ENCODE measurements at regions not wholly inside any gene's neighbourhood (a gene's known extent, or its start where the extent isn't known, plus 50 kb on each side); places are given as distances from the start of the nearest gene placed in this dataset.
"Not testable (repeated sequence)": the region's sequence is repeated elsewhere in the genome, so short reads cannot be mapped to it uniquely, and the experiment has no call there.

DNA sequence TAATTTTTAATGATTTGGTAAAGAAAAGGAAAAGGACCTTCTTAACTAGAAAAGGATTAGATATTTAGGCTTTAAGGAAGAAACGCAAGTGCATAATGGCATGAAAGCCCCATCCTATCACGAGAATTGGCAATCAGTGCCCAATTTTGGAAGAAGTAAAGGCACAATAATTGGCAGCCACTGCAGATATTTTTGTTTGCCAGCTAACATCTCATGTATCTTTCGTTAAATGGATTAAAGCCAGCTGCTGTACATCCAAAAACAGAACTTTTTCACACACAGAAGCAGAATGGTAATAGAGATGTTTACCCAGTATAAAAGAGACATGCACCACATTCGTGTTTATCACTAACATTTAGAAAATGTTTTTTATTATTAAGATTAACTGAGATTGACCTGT lies 180.3 kb downstream of the C6orf118 start:
- Histone ChIP-seq H2AFZ (ENCODE audit: low read depth, low read length) (no peak overlapping the region), H4K20me1 (ENCODE audit: insufficient read depth, low read length) (no peaks in the 10 kb centered on the region), H3K4me2 (ENCODE audit: low read length) (no peak overlapping the region), H3K79me2 (ENCODE audit: insufficient read depth, low read length) (no peaks in the 10 kb centered on the region), H3K4me1 (ENCODE audit: insufficient read depth, low read length) (no peaks in the 10 kb centered on the region), H3K36me3 (ENCODE audit: insufficient read depth, low read length) (no peaks in the 10 kb centered on the region), H3K9me3 (ENCODE audit: insufficient read depth, low read depth, low read length) (no peaks in the 10 kb centered on the region), H3K27ac (ENCODE audit: low read depth, low read length) (no peak overlapping the region), H3K4me3 (ENCODE audit: insufficient read depth, low read depth, low read length) (no peak overlapping the region), H3K27me3 (ENCODE audit: insufficient read depth, low read length) (no peaks in the 10 kb centered on the region), H3K9ac (ENCODE audit: low read length) (no peak overlapping the region)
- Mint-ChIP-seq H3K27ac (ENCODE audit: unreplicated experiment) (no peak overlapping the region), H3K9me3 (ENCODE audit: unreplicated experiment) (no peaks in the 10 kb centered on the region), H3K4me3 (ENCODE audit: unreplicated experiment) (no peak overlapping the region), H3K27me3 (ENCODE audit: low read depth, unreplicated experiment) (no peaks in the 10 kb centered on the region), H3K4me1 (ENCODE audit: low read depth, unreplicated experiment) (no peaks in the 10 kb centered on the region), H3K36me3 (ENCODE audit: low read depth, unreplicated experiment) (no peaks in the 10 kb centered on the region)
- FAIRE-seq, result no peak
- TF ChIP-seq, protein P1, sequence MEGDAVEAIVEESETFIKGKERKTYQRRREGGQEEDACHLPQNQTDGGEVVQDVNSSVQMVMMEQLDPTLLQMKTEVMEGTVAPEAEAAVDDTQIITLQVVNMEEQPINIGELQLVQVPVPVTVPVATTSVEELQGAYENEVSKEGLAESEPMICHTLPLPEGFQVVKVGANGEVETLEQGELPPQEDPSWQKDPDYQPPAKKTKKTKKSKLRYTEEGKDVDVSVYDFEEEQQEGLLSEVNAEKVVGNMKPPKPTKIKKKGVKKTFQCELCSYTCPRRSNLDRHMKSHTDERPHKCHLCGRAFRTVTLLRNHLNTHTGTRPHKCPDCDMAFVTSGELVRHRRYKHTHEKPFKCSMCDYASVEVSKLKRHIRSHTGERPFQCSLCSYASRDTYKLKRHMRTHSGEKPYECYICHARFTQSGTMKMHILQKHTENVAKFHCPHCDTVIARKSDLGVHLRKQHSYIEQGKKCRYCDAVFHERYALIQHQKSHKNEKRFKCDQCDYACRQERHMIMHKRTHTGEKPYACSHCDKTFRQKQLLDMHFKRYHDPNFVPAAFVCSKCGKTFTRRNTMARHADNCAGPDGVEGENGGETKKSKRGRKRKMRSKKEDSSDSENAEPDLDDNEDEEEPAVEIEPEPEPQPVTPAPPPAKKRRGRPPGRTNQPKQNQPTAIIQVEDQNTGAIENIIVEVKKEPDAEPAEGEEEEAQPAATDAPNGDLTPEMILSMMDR (IDR thresholded peaks at IDR 0.05; ENCODE audit: insufficient read depth, low read depth, low read length), result no peak
- TF ChIP-seq EZH2 (IDR thresholded peaks at IDR 0.05; ENCODE audit: insufficient read depth, low read length), result no peak
- no peak for DNase-seq (ENCODE audit: low read depth)

DNA sequence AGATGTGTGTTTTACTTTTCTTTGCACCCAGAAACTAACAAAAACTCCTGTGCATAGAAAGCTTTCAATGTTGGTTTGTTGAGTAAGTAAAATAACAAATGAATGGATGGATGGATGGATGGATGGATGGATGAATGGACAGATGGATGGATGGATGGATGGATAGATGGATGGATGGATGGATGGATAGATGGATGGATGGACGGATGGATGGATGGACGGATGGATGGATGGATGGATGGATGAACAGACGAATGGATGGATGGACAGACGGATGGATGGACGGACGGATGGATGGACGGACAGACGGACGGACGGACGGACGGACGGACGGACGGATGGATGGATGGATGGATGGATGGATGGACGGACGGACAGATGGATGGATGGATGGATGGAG lies 181.7 kb downstream of the C6orf118 start:
- not testable (repeated sequence) for H3K9me3 ChIP-seq (ENCODE audit: insufficient read depth, low read depth, low read length); H3K27ac ChIP-seq (ENCODE audit: low read depth, low read length); H3K4me3 ChIP-seq (ENCODE audit: insufficient read depth, low read depth, low read length); H3K27me3 ChIP-seq (ENCODE audit: insufficient read depth, low read length); H4K20me1 ChIP-seq (ENCODE audit: insufficient read depth, low read length); H3K27me3 Mint-ChIP-seq (ENCODE audit: low read depth, unreplicated experiment); H3K36me3 ChIP-seq (ENCODE audit: insufficient read depth, low read length); H3K4me2 ChIP-seq (ENCODE audit: low read length); DNase-seq (ENCODE audit: low read depth); H3K36me3 Mint-ChIP-seq (ENCODE audit: low read depth, unreplicated experiment); H3K4me3 Mint-ChIP-seq (ENCODE audit: unreplicated experiment); H3K79me2 ChIP-seq (ENCODE audit: insufficient read depth, low read length); H3K4me1 Mint-ChIP-seq (ENCODE audit: low read depth, unreplicated experiment); FAIRE-seq; H3K4me1 ChIP-seq (ENCODE audit: insufficient read depth, low read length); H3K27ac Mint-ChIP-seq (ENCODE audit: unreplicated experiment); H2AFZ ChIP-seq (ENCODE audit: low read depth, low read length); H3K9me3 Mint-ChIP-seq (ENCODE audit: unreplicated experiment); H3K9ac ChIP-seq (ENCODE audit: low read length)

DNA sequence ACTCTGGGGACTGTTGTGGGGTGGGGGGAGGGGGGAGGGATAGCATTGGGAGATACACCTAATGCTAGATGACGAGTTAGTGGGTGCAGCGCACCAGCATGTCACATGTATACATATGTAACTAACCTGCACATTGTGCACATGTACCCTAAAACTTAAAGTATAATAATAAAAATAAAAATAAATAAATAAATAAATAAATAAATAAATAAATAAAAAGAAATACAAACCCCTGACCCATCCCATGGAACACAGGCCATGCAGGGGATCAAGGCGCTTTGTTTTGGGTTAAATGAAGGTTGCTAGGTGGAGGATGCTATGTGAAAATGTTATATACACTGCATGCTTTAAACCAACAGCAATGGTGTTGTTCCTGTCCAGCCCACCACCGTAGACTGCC lies 184.7 kb downstream of the C6orf118 start:
- not testable (repeated sequence) for FAIRE-seq; H3K36me3 ChIP-seq (ENCODE audit: insufficient read depth, low read length); H3K36me3 Mint-ChIP-seq (ENCODE audit: low read depth, unreplicated experiment); H3K79me2 ChIP-seq (ENCODE audit: insufficient read depth, low read length); H3K27me3 ChIP-seq (ENCODE audit: insufficient read depth, low read length); H2AFZ ChIP-seq (ENCODE audit: low read depth, low read length); H3K9me3 ChIP-seq (ENCODE audit: insufficient read depth, low read depth, low read length); H4K20me1 ChIP-seq (ENCODE audit: insufficient read depth, low read length); H3K9me3 Mint-ChIP-seq (ENCODE audit: unreplicated experiment); DNase-seq (ENCODE audit: low read depth); H3K4me1 ChIP-seq (ENCODE audit: insufficient read depth, low read length); H3K4me3 Mint-ChIP-seq (ENCODE audit: unreplicated experiment); H3K4me3 ChIP-seq (ENCODE audit: insufficient read depth, low read depth, low read length); H3K4me2 ChIP-seq (ENCODE audit: low read length); H3K27ac ChIP-seq (ENCODE audit: low read depth, low read length); H3K9ac ChIP-seq (ENCODE audit: low read length); H3K27ac Mint-ChIP-seq (ENCODE audit: unreplicated experiment); H3K27me3 Mint-ChIP-seq (ENCODE audit: low read depth, unreplicated experiment); H3K4me1 Mint-ChIP-seq (ENCODE audit: low read depth, unreplicated experiment)
